DOHH2 (cell line): ENCODE measurements at regions not wholly inside any gene's neighbourhood (a gene's known extent, or its start where the extent isn't known, plus 50 kb on each side); places are given as distances from the start of the nearest gene placed in this dataset.

Source experiments
- H3F3A ChIP-seq: fragments of 200-600 bp; sonication (generic), shearing (Covaris generic); 2 replicates; pipeline ENCODE4 v1.6.0; 2016; ENCODE audit warnings: antibody characterized with exemption, mild to moderate bottlenecking; ENCODE audit not compliant: control insufficient read depth, insufficient read depth
- H3K27ac ChIP-seq: fragments of 200-600 bp; sonication (generic); 2 replicates; pipeline ENCODE4 v1.5.1; 2014; ENCODE audit warnings: low read depth, mild to moderate bottlenecking, low read length, moderate library complexity
- H3K27me3 ChIP-seq: fragments of 200-600 bp; sonication (generic); 2 replicates; pipeline ENCODE4 v1.6.1; 2014; ENCODE audit warnings: mild to moderate bottlenecking, low read length, mixed read lengths; ENCODE audit not compliant: control insufficient read depth
- H3K36me3 ChIP-seq: fragments of 200-600 bp; sonication (generic); 2 replicates; pipeline ENCODE4 v1.6.1; 2014; ENCODE audit warnings: mild to moderate bottlenecking, low read length, moderate library complexity, mixed read lengths; ENCODE audit not compliant: control insufficient read depth
- H3K4me1 ChIP-seq: fragments of 200-600 bp; sonication (generic); 2 replicates; pipeline ENCODE4 v1.6.1; 2014; ENCODE audit warnings: mild to moderate bottlenecking, low read length, mixed read lengths; ENCODE audit not compliant: control insufficient read depth
- H3K4me2 ChIP-seq: fragments of 200-600 bp; sonication (generic); 2 replicates; pipeline ENCODE4 v1.6.0; 2014; ENCODE audit warnings: mild to moderate bottlenecking, low read length, moderate library complexity
- H3K4me3 ChIP-seq: fragments of 200-600 bp; sonication (generic); 2 replicates; pipeline ENCODE4 v1.5.1; 2014; ENCODE audit warnings: mild to moderate bottlenecking, low read length, mixed read lengths
- H3K79me2 ChIP-seq: fragments of 200-600 bp; sonication (generic); 2 replicates; pipeline ENCODE4 v1.6.1; 2014; ENCODE audit warnings: mild to moderate bottlenecking, low read length, mixed read lengths; ENCODE audit not compliant: control insufficient read depth
- H3K9me2 ChIP-seq: fragments of 200-600 bp; sonication (generic); replicated peaks from 2 replicates; pipeline ENCODE4 v1.6.1; 2014; ENCODE audit warnings: mild to moderate bottlenecking, low read length, mixed read lengths; ENCODE audit not compliant: control insufficient read depth
- H3K9me3 ChIP-seq: fragments of 200-600 bp; sonication (generic); 2 replicates; pipeline ENCODE4 v1.6.1; 2014; ENCODE audit warnings: antibody characterized with exemption, low read length, mixed read lengths; ENCODE audit not compliant: control insufficient read depth, insufficient read depth
- H4K20me1 ChIP-seq: fragments of 200-600 bp; sonication (generic); 2 replicates; pipeline ENCODE4 v1.6.0; 2014; ENCODE audit warnings: low read depth, mild to moderate bottlenecking, antibody characterized with exemption, low read length, moderate library complexity; ENCODE audit not compliant: control insufficient read depth, insufficient read depth
- CTCF ChIP-seq: fragments of 200-600 bp; sonication (generic); IDR thresholded peaks from one replicate; pipeline ENCODE4 v1.5.1; 2014; ENCODE audit warnings: antibody characterized with exemption, mild to moderate bottlenecking, low read depth, low read length; ENCODE audit not compliant: poor library complexity, severe bottlenecking
- EZH2phosphoT487 ChIP-seq: fragments of 200-600 bp; sonication (generic); IDR thresholded peaks from 2 replicates; pipeline ENCODE4 v1.6.1; 2017; ENCODE audit warnings: borderline replicate concordance, mild to moderate bottlenecking, antibody characterized with exemption, low read length, moderate library complexity, mixed read lengths

DNA sequence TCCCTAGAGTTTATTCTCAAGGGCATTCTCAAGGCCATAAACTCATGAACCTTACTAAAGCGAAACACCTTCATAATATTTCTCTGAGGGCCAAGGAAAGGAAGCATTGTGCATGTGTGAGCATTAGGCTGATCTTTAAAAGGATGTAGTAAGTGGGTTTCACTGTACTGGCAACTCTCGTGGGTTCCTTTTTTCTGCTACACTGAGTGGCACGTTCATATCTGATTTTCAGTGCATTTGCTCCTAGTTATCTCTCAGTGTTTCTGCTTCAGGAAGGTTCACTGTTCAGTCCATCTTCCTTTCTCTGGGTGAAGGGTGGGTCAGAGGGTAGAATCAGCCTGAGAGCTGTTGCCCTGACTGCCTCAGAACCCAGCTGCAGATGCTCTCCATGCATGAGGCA is 192.8 kb upstream of the ADGRL2 start:
- Histone ChIP-seq H3K27me3 (no peaks in the 10 kb centered on the region), H3K36me3 (no peaks in the 10 kb centered on the region), H3K4me1 (no peaks in the 10 kb centered on the region), H3K4me3 (no peak overlapping the region), H3K4me2 (no peak overlapping the region), H3K9me2 (no peaks in the 10 kb centered on the region), H3K27ac (no peak overlapping the region), H3F3A (no peaks in the 10 kb centered on the region), H3K79me2 (no peaks in the 10 kb centered on the region), H3K9me3 (no peaks in the 10 kb centered on the region), H4K20me1 (no peaks in the 10 kb centered on the region)
- TF ChIP-seq EZH2phosphoT487 (no peak), CTCF (no peak)

- H3K79me2 ChIP-seq = no peaks in the 10 kb centered on the region
- no peaks in the 10 kb centered on the region for H3K9me3 ChIP-seq
- H3K27ac ChIP-seq = no peak overlapping the region
- TF ChIP-seq CTCF = no peak
- TF ChIP-seq EZH2phosphoT487 = no peak
- no peaks in the 10 kb centered on the region for H3K4me1 ChIP-seq
- H3K4me3 ChIP-seq = no peak overlapping the region
- H3K9me2 ChIP-seq = no peaks in the 10 kb centered on the region
- H3K36me3 ChIP-seq = no peaks in the 10 kb centered on the region
- H3K27me3 ChIP-seq = no peaks in the 10 kb centered on the region
- H3F3A ChIP-seq = no peaks in the 10 kb centered on the region
- no peak overlapping the region for H3K4me2 ChIP-seq
- no peaks in the 10 kb centered on the region for H4K20me1 ChIP-seq
Measured at GRCh38 chr1:81607086-81607485, 193.6 kb upstream of the ADGRL2 start.

- Histone ChIP-seq H3K4me3 (no peak overlapping the region), H3K4me1 (no peaks in the 10 kb centered on the region), H3K4me2 (no peak overlapping the region), H3K9me2 (no peaks in the 10 kb centered on the region), H3K27ac (no peak overlapping the region), H3F3A (no peaks in the 10 kb centered on the region), H3K27me3 (no peaks in the 10 kb centered on the region), H3K9me3 (no peaks in the 10 kb centered on the region), H4K20me1 (no peaks in the 10 kb centered on the region), H3K36me3 (no peaks in the 10 kb centered on the region), H3K79me2 (no peaks in the 10 kb centered on the region)
- no peak for TF ChIP-seq CTCF
- no peak for TF ChIP-seq EZH2phosphoT487
Measured at GRCh38 chr1:81606656-81607055, 194.1 kb upstream of the ADGRL2 start.

- no peaks in the 10 kb centered on the region for H4K20me1 ChIP-seq
- no peaks in the 10 kb centered on the region for H3K9me2 ChIP-seq
- no peaks in the 10 kb centered on the region for H3K79me2 ChIP-seq
- H3K4me3 ChIP-seq = no peak overlapping the region
- H3K4me1 ChIP-seq = no peaks in the 10 kb centered on the region
- TF ChIP-seq EZH2phosphoT487 = no peak
- TF ChIP-seq CTCF = no peak
- H3K27me3 ChIP-seq = no peaks in the 10 kb centered on the region
- no peaks in the 10 kb centered on the region for H3F3A ChIP-seq
- H3K4me2 ChIP-seq = no peak overlapping the region
- no peaks in the 10 kb centered on the region for H3K9me3 ChIP-seq
- H3K27ac ChIP-seq = no peak overlapping the region
- H3K36me3 ChIP-seq = no peaks in the 10 kb centered on the region
Measured at GRCh38 chr1:81605023-81605422, 195.7 kb upstream of the ADGRL2 start.
